HEK293 (cell line): ENCODE measurements at regions not wholly inside any gene's neighbourhood (a gene's known extent, or its start where the extent isn't known, plus 50 kb on each side); places are given as distances from the start of the nearest gene placed in this dataset.

ENCODE experiments used
- OSR2 ChIP-seq: fragments of 450-650 bp; formaldehyde crosslinking; IDR thresholded peaks from 2 replicates; pipeline ENCODE4 v1.5.1; 2016; ENCODE audit warnings: missing biosample characterization, missing genetic modification characterization
- ZBTB20 ChIP-seq: fragments of 450-650 bp; formaldehyde crosslinking; IDR thresholded peaks from 2 replicates; pipeline ENCODE4 v1.5.1; 2016; ENCODE audit warnings: missing biosample characterization, missing genetic modification characterization
- ZNF561 ChIP-seq: fragments of 450-650 bp; IDR thresholded peaks from 2 replicates; pipeline ENCODE4 v1.5.1; 2018; ENCODE audit warnings: missing biosample characterization, missing genetic modification characterization, borderline replicate concordance
- TF ChIP-seq, protein P1 (sequence below): fragments of 450-650 bp; formaldehyde crosslinking; IDR thresholded peaks from 2 replicates; pipeline ENCODE4 v1.5.1; 2016; ENCODE audit warnings: missing biosample characterization, missing genetic modification characterization
- TF ChIP-seq, protein P2 (sequence below): fragments of 450-650 bp; formaldehyde crosslinking; IDR thresholded peaks from 2 replicates; pipeline ENCODE4 v1.5.1; 2016; ENCODE audit warnings: missing biosample characterization, missing genetic modification characterization, low read depth

DNA sequence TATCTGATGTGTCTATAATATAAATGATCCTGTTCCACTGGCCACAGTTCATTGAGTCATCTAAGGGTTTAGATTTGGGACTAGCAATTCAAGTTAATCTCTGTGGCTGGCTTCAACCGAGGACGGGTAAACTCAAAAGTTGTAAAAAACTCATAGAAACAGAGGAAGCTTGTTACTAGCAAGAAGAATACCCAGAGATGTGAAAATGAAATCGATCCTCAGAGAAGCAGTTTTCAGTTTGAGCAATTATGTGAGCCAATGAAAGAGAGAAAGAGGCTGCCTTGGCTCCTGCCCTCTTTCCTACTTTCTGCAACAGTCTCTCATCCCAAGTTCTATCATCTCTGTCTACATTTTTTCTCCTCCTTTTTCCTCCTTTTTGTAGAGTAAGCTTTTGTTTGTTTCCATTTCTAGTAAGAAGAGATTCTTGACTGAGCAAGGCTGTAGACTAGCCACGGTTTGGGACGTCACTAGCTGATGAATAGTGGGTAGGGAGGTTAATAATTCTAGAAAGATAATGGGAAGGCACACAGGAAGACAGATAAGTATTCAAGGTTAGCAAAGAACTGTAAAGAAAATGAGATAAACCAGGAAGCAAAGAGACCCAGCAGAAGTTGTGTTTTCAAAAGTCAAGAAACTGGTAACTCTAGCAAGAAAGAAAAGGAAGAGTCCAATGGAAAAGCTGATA is 298.9 kb upstream of the NR2F2 start:
- TF ChIP-seq, protein P1, sequence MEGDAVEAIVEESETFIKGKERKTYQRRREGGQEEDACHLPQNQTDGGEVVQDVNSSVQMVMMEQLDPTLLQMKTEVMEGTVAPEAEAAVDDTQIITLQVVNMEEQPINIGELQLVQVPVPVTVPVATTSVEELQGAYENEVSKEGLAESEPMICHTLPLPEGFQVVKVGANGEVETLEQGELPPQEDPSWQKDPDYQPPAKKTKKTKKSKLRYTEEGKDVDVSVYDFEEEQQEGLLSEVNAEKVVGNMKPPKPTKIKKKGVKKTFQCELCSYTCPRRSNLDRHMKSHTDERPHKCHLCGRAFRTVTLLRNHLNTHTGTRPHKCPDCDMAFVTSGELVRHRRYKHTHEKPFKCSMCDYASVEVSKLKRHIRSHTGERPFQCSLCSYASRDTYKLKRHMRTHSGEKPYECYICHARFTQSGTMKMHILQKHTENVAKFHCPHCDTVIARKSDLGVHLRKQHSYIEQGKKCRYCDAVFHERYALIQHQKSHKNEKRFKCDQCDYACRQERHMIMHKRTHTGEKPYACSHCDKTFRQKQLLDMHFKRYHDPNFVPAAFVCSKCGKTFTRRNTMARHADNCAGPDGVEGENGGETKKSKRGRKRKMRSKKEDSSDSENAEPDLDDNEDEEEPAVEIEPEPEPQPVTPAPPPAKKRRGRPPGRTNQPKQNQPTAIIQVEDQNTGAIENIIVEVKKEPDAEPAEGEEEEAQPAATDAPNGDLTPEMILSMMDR (tag by site-specific recombination) = no peak
- no peak for TF ChIP-seq ZNF561 (tag by site-specific recombination)
- no peak for TF ChIP-seq ZBTB20
- TF ChIP-seq OSR2 = no peak
- TF ChIP-seq, protein P2, sequence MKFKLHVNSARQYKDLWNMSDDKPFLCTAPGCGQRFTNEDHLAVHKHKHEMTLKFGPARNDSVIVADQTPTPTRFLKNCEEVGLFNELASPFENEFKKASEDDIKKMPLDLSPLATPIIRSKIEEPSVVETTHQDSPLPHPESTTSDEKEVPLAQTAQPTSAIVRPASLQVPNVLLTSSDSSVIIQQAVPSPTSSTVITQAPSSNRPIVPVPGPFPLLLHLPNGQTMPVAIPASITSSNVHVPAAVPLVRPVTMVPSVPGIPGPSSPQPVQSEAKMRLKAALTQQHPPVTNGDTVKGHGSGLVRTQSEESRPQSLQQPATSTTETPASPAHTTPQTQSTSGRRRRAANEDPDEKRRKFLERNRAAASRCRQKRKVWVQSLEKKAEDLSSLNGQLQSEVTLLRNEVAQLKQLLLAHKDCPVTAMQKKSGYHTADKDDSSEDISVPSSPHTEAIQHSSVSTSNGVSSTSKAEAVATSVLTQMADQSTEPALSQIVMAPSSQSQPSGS = no peak
